HCT116 (cell line): ENCODE measurements at regions not wholly inside any gene's neighbourhood (a gene's known extent, or its start where the extent isn't known, plus 50 kb on each side); places are given as distances from the start of the nearest gene placed in this dataset.

Experiments
- ATAC-seq: fragments of 200-7000 bp; cut with Tn5 transposase; 2 replicates; pipeline ENCODE4 v1.9.1; 2020; ENCODE audit warnings: mild to moderate bottlenecking, moderate library complexity
- BruUV-seq: library from RNA; stranded (reverse); fragments of 400-500 nt; replicated peaks from 2 replicates; lab custom pipeline; 2021; lab: Mats Ljungman, UMichigan
- CTCF ChIA-PET: fragments of 300-600 bp; sonication (Branson Sonifier 250); formaldehyde crosslinking; loops from one replicate; lab custom pipeline; 2021; ENCODE audit warnings: antibody characterized with exemption; lab: Charles Lee
- POLR2A ChIA-PET: fragments of 300-600, 350-600 bp; sonication (Branson Sonifier 250); formaldehyde crosslinking; loops from one replicate; lab custom pipeline; 2021; ENCODE audit warnings: antibody characterized with exemption; lab: Charles Lee
- RAD21 ChIA-PET, 2 experiments: fragments of 300-600 bp; sonication (Branson Sonifier 250); formaldehyde crosslinking; loops; one replicate each; lab custom pipeline; 2023; ENCODE audit warnings: low total read pairs in 2 of 2; ENCODE audit not compliant: uncharacterized antibody in 2 of 2, unreplicated experiment in 2 of 2, low non-redundant PET in 1 of 2; lab: Charles Lee
- DNase-seq: peaks from one replicate; pipeline ENCODE4 v3.0.0-alpha.2; 2010; ENCODE audit warnings: low read depth, low spot score
- H2AFZ ChIP-seq: fragments of 200-600 bp; shearing (Covaris generic), sonication (generic); 2 replicates; pipeline ENCODE4 v1.6.1; 2017; ENCODE audit warnings: low read depth, mixed run types, mixed read lengths, antibody characterized with exemption, low read length; ENCODE audit not compliant: poor library complexity, severe bottlenecking
- H3K27ac ChIP-seq: 2 replicates; pipeline ENCODE4 v1.5.1; 2012; ENCODE audit warnings: low read depth, low read length
- H3K27me3 ChIP-seq: fragments of 200-600 bp; sonication (generic); 2 replicates; pipeline ENCODE4 v1.6.1; 2016; ENCODE audit warnings: mixed run types, low read length, mixed read lengths; ENCODE audit not compliant: insufficient read depth
- H3K36me3 ChIP-seq, 2 experiments: fragments of 200-500 bp in 1 of 2; fragments of 200-600 bp in 1 of 2; sonication (Bioruptor generic) in 1 of 2; sonication (generic) in 1 of 2; 2 replicates each; pipeline versions ENCODE4 v1.5.1 to v1.6.1; 2014 to 2016; ENCODE audit warnings: low read length in 2 of 2, inconsistent platforms in 1 of 2, mixed read lengths in 1 of 2, mixed run types in 1 of 2; ENCODE audit not compliant: insufficient read depth in 2 of 2, control insufficient read depth in 1 of 2
- H3K4me1 ChIP-seq, 2 experiments: fragments of 200-600 bp in 1 of 2; sonication (generic) in 1 of 2; 2 replicates each; pipeline versions ENCODE4 v1.5.1 to v1.6.1; 2012 to 2017; ENCODE audit warnings: low read length in 2 of 2, inconsistent platforms in 1 of 2, mild to moderate bottlenecking in 1 of 2, mixed read lengths in 1 of 2, mixed run types in 1 of 2, moderate library complexity in 1 of 2; ENCODE audit not compliant: insufficient read depth in 2 of 2, control insufficient read depth in 1 of 2
- H3K4me2 ChIP-seq: fragments of 200-600 bp; sonication (generic); 2 replicates; pipeline ENCODE4 v1.6.1; 2017; ENCODE audit warnings: mixed run types, low read length, mixed read lengths
- H3K4me3 ChIP-seq, 2 experiments: fragments of 200-600 bp in 1 of 2; sonication (generic) in 1 of 2; replicated peaks in 1 of 2; 2 replicates each; pipeline ENCODE4 v1.5.1; 2011 to 2016; ENCODE audit warnings: low read length in 2 of 2, control low read depth in 1 of 2, low read depth in 1 of 2, mild to moderate bottlenecking in 1 of 2, mixed read lengths in 1 of 2, mixed run types in 1 of 2
- H3K79me2 ChIP-seq: fragments of 200-600 bp; sonication (generic); 2 replicates; pipeline ENCODE4 v1.6.1; 2017; ENCODE audit warnings: mild to moderate bottlenecking, mixed run types, low read length, moderate library complexity, mixed read lengths; ENCODE audit not compliant: insufficient read depth
- H3K9ac ChIP-seq: fragments of 200-600 bp; sonication (generic); 2 replicates; pipeline ENCODE4 v1.6.1; 2016; ENCODE audit warnings: low read length, mixed read lengths
- H3K9me2 ChIP-seq: fragments of 200-600 bp; sonication (generic), shearing (Covaris generic); 2 replicates; pipeline ENCODE4 v1.6.1; 2017; ENCODE audit warnings: mixed run types, mild to moderate bottlenecking, moderate library complexity; ENCODE audit not compliant: insufficient read depth
- H3K9me3 ChIP-seq, 2 experiments: fragments of 200-500 bp in 1 of 2; fragments of 200-600 bp in 1 of 2; sonication (Bioruptor generic) in 1 of 2; sonication (generic) in 1 of 2; 2 replicates each; pipeline ENCODE4 v1.6.1; 2014 to 2017; ENCODE audit warnings: low read length in 2 of 2, mixed read lengths in 2 of 2, inconsistent platforms in 1 of 2, low read depth in 1 of 2, mild to moderate bottlenecking in 1 of 2, mixed run types in 1 of 2, moderate library complexity in 1 of 2; ENCODE audit not compliant: control insufficient read depth in 1 of 2, insufficient read depth in 1 of 2
- H4K20me1 ChIP-seq: fragments of 200-600 bp; sonication (generic), shearing (Covaris generic); 2 replicates; pipeline ENCODE4 v1.6.1; 2017; ENCODE audit warnings: mixed run types, mild to moderate bottlenecking, moderate library complexity; ENCODE audit not compliant: insufficient read depth
- CBX3 ChIP-seq: IDR thresholded peaks from 2 replicates; pipeline ENCODE4 v1.6.1; 2012; ENCODE audit warnings: low read depth
- CEBPB ChIP-seq: IDR thresholded peaks from 2 replicates; pipeline ENCODE4 v1.6.1; 2012; ENCODE audit warnings: low read depth
- EGR1 ChIP-seq: IDR thresholded peaks from 2 replicates; pipeline ENCODE4 v1.6.1; 2012; ENCODE audit warnings: low read depth
- EZH2 ChIP-seq: fragments of 200-600 bp; sonication (generic); IDR thresholded peaks from 2 replicates; pipeline ENCODE4 v1.6.1; 2017; ENCODE audit warnings: antibody characterized with exemption, mixed run types
- EZH2phosphoT487 ChIP-seq: fragments of 200-600 bp; IDR thresholded peaks from 2 replicates; pipeline ENCODE4 v1.6.1; 2018; ENCODE audit warnings: antibody characterized with exemption, borderline replicate concordance
- FOSL1 ChIP-seq: IDR thresholded peaks from 2 replicates; pipeline ENCODE4 v1.6.1; 2012; ENCODE audit warnings: low read depth
- JUND ChIP-seq: IDR thresholded peaks from 2 replicates; pipeline ENCODE4 v1.6.1; 2012
- POLR2A ChIP-seq: IDR thresholded peaks from 2 replicates; pipeline ENCODE4 v1.7.0; 2011; ENCODE audit warnings: borderline replicate concordance; ENCODE audit not compliant: insufficient read depth, insufficient read length; ENCODE audit errors: extremely low read depth
- POLR2AphosphoS5 ChIP-seq: IDR thresholded peaks from 2 replicates; pipeline ENCODE4 v1.6.1; 2011; ENCODE audit warnings: mild to moderate bottlenecking, low read depth, low read length, moderate library complexity
- RAD21 ChIP-seq: IDR thresholded peaks from 2 replicates; pipeline ENCODE4 v1.6.1; 2012; ENCODE audit warnings: low read depth, mild to moderate bottlenecking
- SIN3A ChIP-seq: IDR thresholded peaks from 2 replicates; pipeline ENCODE4 v1.6.1; 2012; ENCODE audit warnings: low read depth
- SRF ChIP-seq: IDR thresholded peaks from 2 replicates; pipeline ENCODE4 v1.6.1; 2012; ENCODE audit warnings: low read depth
- TCF7L2 ChIP-seq: IDR thresholded peaks from 2 replicates; pipeline ENCODE4 v1.7.0; 2011; ENCODE audit warnings: borderline replicate concordance, inconsistent platforms; ENCODE audit not compliant: insufficient read depth, insufficient read length; ENCODE audit errors: extremely low read depth
- YY1 ChIP-seq: IDR thresholded peaks from 2 replicates; pipeline ENCODE4 v1.6.1; 2011; ENCODE audit warnings: low read length, low read depth, moderate library complexity, mild to moderate bottlenecking; ENCODE audit not compliant: insufficient replicate concordance; ENCODE audit errors: extremely low read depth
- ZFX ChIP-seq: fragments of 450-650 bp; IDR thresholded peaks from 2 replicates; pipeline ENCODE4 v1.6.1; 2017
- ZNF274 ChIP-seq: fragments of 200-500 bp; sonication (Bioruptor generic); IDR thresholded peaks from 2 replicates; pipeline ENCODE4 v1.6.1; 2014; ENCODE audit warnings: mild to moderate bottlenecking, low read depth, low read length, inconsistent platforms
- intact Hi-C: fragments of 100-400 bp; cut with micrococcal nuclease; formaldehyde crosslinking; loops from 2 replicates; pipeline ENCODE4 v1.10.0; 2022
- TF ChIP-seq, protein P1 (sequence below): IDR thresholded peaks from 2 replicates; pipeline ENCODE4 v1.6.1; 2012
- TF ChIP-seq, protein P2 (sequence below), 3 experiments: fragments of 200-600 bp in 1 of 3; sonication (generic) in 1 of 3; IDR thresholded peaks in 2 of 3; conservative IDR thresholded peaks in 1 of 3; 2 replicates each; pipeline ENCODE4 v1.5.1; 2012 to 2017; ENCODE audit warnings: low read depth in 2 of 3, low read length in 2 of 3, antibody characterized with exemption in 1 of 3, borderline replicate concordance in 1 of 3, control low read depth in 1 of 3, mild to moderate bottlenecking in 1 of 3, mixed read lengths in 1 of 3, mixed run types in 1 of 3, moderate library complexity in 1 of 3; ENCODE audit not compliant: insufficient read depth in 1 of 3

DNA sequence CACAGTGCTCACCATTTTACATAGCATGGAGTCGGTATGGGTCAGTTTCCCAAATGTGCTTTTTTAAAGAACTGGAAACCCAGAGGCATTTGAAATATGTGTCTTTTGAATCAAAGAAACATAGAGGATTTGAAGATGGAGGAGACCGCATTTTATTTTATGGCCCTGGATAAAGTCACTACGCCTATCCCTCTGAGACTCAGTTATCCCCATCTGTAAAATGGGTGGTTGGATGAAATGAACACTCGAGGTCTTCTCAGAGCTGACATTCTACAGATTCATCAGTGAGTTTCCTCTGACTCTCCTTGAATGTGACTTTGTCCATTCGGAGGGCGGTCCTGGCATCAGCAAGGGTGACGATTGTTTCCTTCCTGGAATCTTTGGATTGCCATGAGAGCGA is 135.1 kb downstream of the MIAT start:
- H3K27ac ChIP-seq = no peak overlapping the region
- no peaks in the 10 kb centered on the region for H3K4me1 ChIP-seq
- BruUV-seq = no TSS peak
- no peaks in the 10 kb centered on the region for H4K20me1 ChIP-seq
- intact Hi-C loops = no loop called here
- no peak overlapping the region for H3K4me2 ChIP-seq
- H3K9me2 ChIP-seq = no peaks in the 10 kb centered on the region
- TF ChIP-seq RAD21 (no peak), FOSL1 (no peak), TCF7L2 (no peak), CBX3 (no peak), POLR2AphosphoS5 (no peak)
- H3K27me3 ChIP-seq = no peaks in the 10 kb centered on the region
- ChIA-PET CTCF (no interaction called here), RAD21 (no interaction called here), POLR2A (no interaction called here)
- H3K9ac ChIP-seq = no peak overlapping the region
- H3K4me3 ChIP-seq = no peak overlapping the region
- no peaks in the 10 kb centered on the region for H3K36me3 ChIP-seq
- DNase-seq = no peak
- H3K9me3 ChIP-seq = no peaks in the 10 kb centered on the region
- ATAC-seq = no peak
- no peak overlapping the region for H2AFZ ChIP-seq
- no peaks in the 10 kb centered on the region for H3K79me2 ChIP-seq

DNA sequence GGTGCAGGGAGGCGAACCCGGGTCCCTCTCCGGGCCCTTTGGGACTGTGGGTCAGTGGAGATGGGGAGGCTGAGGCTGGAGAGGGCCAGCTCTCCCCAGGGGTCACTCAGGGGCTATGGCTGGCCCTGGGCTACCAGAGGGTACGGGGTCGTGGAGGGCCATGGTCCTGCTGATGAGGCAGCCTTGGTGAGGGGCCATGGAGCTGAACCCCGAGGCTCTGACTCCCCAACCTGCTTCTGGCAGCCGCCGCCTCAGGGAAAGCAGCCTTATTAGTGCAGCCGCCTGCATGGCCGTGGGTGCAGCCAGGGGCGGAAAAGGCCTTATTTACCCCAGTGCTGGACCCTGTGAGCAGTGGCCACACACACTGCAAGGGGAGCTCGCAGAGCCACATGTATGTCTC is 139.4 kb downstream of the MIAT start:
- intact Hi-C loops = no loop called here
- TF ChIP-seq, protein P1, sequence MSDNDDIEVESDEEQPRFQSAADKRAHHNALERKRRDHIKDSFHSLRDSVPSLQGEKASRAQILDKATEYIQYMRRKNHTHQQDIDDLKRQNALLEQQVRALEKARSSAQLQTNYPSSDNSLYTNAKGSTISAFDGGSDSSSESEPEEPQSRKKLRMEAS = no peak
- TF ChIP-seq ZFX = no peak
- no peak for TF ChIP-seq POLR2A
- no peak for TF ChIP-seq JUND
- TF ChIP-seq, protein P2, sequence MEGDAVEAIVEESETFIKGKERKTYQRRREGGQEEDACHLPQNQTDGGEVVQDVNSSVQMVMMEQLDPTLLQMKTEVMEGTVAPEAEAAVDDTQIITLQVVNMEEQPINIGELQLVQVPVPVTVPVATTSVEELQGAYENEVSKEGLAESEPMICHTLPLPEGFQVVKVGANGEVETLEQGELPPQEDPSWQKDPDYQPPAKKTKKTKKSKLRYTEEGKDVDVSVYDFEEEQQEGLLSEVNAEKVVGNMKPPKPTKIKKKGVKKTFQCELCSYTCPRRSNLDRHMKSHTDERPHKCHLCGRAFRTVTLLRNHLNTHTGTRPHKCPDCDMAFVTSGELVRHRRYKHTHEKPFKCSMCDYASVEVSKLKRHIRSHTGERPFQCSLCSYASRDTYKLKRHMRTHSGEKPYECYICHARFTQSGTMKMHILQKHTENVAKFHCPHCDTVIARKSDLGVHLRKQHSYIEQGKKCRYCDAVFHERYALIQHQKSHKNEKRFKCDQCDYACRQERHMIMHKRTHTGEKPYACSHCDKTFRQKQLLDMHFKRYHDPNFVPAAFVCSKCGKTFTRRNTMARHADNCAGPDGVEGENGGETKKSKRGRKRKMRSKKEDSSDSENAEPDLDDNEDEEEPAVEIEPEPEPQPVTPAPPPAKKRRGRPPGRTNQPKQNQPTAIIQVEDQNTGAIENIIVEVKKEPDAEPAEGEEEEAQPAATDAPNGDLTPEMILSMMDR (IDR thresholded peaks at IDR 0.05 in 2 of 3, conservative IDR thresholded peaks at IDR 0.05 in 1 of 3; ENCODE audit: borderline replicate concordance in 1 of 3, insufficient read depth in 1 of 3, low read depth in 2 of 3, low read length in 2 of 3) = no peak
- TF ChIP-seq CEBPB = no peak
- no peak for TF ChIP-seq EGR1
- TF ChIP-seq EZH2phosphoT487 = no peak
- TF ChIP-seq FOSL1 = no peak
- no peak for TF ChIP-seq CBX3
- no peak for TF ChIP-seq SRF
- TF ChIP-seq SIN3A = no peak
- no peak for TF ChIP-seq ZNF274
- no peak for TF ChIP-seq YY1
- TF ChIP-seq EZH2 = no peak
- TF ChIP-seq RAD21 = no peak
- H3K9me3 ChIP-seq = no peaks in the 10 kb centered on the region
- ATAC-seq (no peak), DNase-seq (no peak)
- ChIA-PET CTCF (no interaction called here), POLR2A (no interaction called here), RAD21 (no interaction called here)
- H3K9ac ChIP-seq = no peak overlapping the region
- H3K4me2 ChIP-seq = no peak overlapping the region
- H3K79me2 ChIP-seq = no peaks in the 10 kb centered on the region
- no TSS peak for BruUV-seq
- no peaks in the 10 kb centered on the region for H3K9me2 ChIP-seq
- H4K20me1 ChIP-seq = no peaks in the 10 kb centered on the region
- H3K27ac ChIP-seq = no peak overlapping the region
- no peaks in the 10 kb centered on the region for H3K27me3 ChIP-seq
- H3K4me1 ChIP-seq = no peaks in the 10 kb centered on the region
- no peak overlapping the region for H2AFZ ChIP-seq
- no peaks in the 10 kb centered on the region for H3K36me3 ChIP-seq
- H3K4me3 ChIP-seq = no peak overlapping the region
